Endometrium (tissue), 2 donors: ENCODE measurements at regions not wholly inside any gene's neighbourhood (a gene's known extent, or its start where the extent isn't known, plus 50 kb on each side); places are given as distances from the start of the nearest gene placed in this dataset.
A peak's percentile ranks its signal among the peaks of the same experiment; 100 is the strongest.

Source experiments
- FAIRE-seq: peaks from 2 replicates; lab custom pipeline; 2012; peaks lifted over from hg19 to GRCh38; lab: Jason Lieb, UNC
- donor health status: control.
- donor health status: control.

- FAIRE-seq: no peak
Measured at GRCh38 chr4:181291615-181292014, 951.6 kb upstream of the TENM3 start.

GRCh38 chr4:181293014-181293413 lies 950.2 kb upstream of the TENM3 start:
- FAIRE-seq: no peak

GRCh38 chr4:181293541-181293940 lies 949.7 kb upstream of the TENM3 start:
- no peak for FAIRE-seq

- no peak for FAIRE-seq
Measured at GRCh38 chr4:181294421-181294820, 948.8 kb upstream of the TENM3 start.

GRCh38 chr4:181301735-181302710 lies 941.2 kb upstream of the TENM3 start:
- FAIRE-seq: no peak

- no peak for FAIRE-seq
Measured at GRCh38 chr4:181307824-181308223, 935.4 kb upstream of the TENM3 start.

GRCh38 chr4:181308476-181309312 lies 934.5 kb upstream of the TENM3 start:
- FAIRE-seq: no peak

- FAIRE-seq: no peak
Measured at GRCh38 chr4:181312066-181312465, 931.1 kb upstream of the TENM3 start.

GRCh38 chr4:181319629-181320028 lies 923.6 kb upstream of the TENM3 start:
- FAIRE-seq: no peak

GRCh38 chr4:181323061-181323460 lies 920.1 kb upstream of the TENM3 start:
- FAIRE-seq: no peak

GRCh38 chr4:181330654-181331201 lies 912.5 kb upstream of the TENM3 start:
- no peak for FAIRE-seq

GRCh38 chr4:181331214-181331613 lies 912.0 kb upstream of the TENM3 start:
- FAIRE-seq: no peak

GRCh38 chr4:181345931-181346330 lies 897.3 kb upstream of the TENM3 start:
- FAIRE-seq: no peak

- peak; percentile 98 for FAIRE-seq
Measured at GRCh38 chr4:181350615-181351415, 892.4 kb upstream of the TENM3 start.

GRCh38 chr4:181364504-181364903 lies 878.7 kb upstream of the TENM3 start:
- no peak for FAIRE-seq

GRCh38 chr4:181365671-181366070 lies 877.5 kb upstream of the TENM3 start:
- FAIRE-seq: no peak

- no peak for FAIRE-seq
Measured at GRCh38 chr4:181372014-181372413, 871.2 kb upstream of the TENM3 start.

- no peak for FAIRE-seq
Measured at GRCh38 chr4:181376058-181376457, 867.1 kb upstream of the TENM3 start.

GRCh38 chr4:181388061-181388460 lies 855.1 kb upstream of the TENM3 start:
- FAIRE-seq: no peak

GRCh38 chr4:181416966-181417365 lies 826.2 kb upstream of the TENM3 start:
- FAIRE-seq: no peak

GRCh38 chr4:181418496-181418895 lies 824.7 kb upstream of the TENM3 start:
- FAIRE-seq: no peak

- no peak for FAIRE-seq
Measured at GRCh38 chr4:181420950-181421349, 822.3 kb upstream of the TENM3 start.
